GM21360 (cell line): ENCODE measurements at regions not wholly inside any gene's neighbourhood (a gene's known extent, or its start where the extent isn't known, plus 50 kb on each side); places are given as distances from the start of the nearest gene placed in this dataset.
A peak's percentile ranks its signal among the peaks of the same experiment; 100 is the strongest.

Experiments used
- ATAC-seq: cut with Tn5 transposase; IDR thresholded peaks from one replicate; pipeline ENCODE4 v1.9.1; 2021; ENCODE audit warnings: mild to moderate bottlenecking, moderate library complexity; ENCODE audit not compliant: unreplicated experiment

GRCh38 chr14:65278589-65278988 is 133.9 kb upstream of the FUT8 start:
- no peak for ATAC-seq

GRCh38 chr14:65279510-65279909 is 133.0 kb upstream of the FUT8 start:
- ATAC-seq: no peak

GRCh38 chr14:65279958-65280357 is 132.6 kb upstream of the FUT8 start:
- ATAC-seq: no peak

GRCh38 chr14:65280653-65281052 is 131.9 kb upstream of the FUT8 start:
- ATAC-seq: no peak

- no peak for ATAC-seq
These were observed 130.3 kb upstream of the FUT8 start for GRCh38 chr14:65281991-65282895.

GRCh38 chr14:65282896-65283253 is 129.7 kb upstream of the FUT8 start:
- ATAC-seq: no peak

- ATAC-seq: no peak
These were observed 126.1 kb upstream of the FUT8 start for GRCh38 chr14:65286443-65286842.

- peak; percentile 53 for ATAC-seq
These were observed 125.0 kb upstream of the FUT8 start for GRCh38 chr14:65287264-65288131.

- no peak for ATAC-seq
These were observed 121.7 kb upstream of the FUT8 start for GRCh38 chr14:65290830-65291229.

- no peak for ATAC-seq
These were observed 121.0 kb upstream of the FUT8 start for GRCh38 chr14:65291531-65291930.

- no peak for ATAC-seq
These were observed 117.7 kb upstream of the FUT8 start for GRCh38 chr14:65294816-65295215.

GRCh38 chr14:65296402-65296801 is 116.1 kb upstream of the FUT8 start:
- no peak for ATAC-seq

- ATAC-seq: no peak
These were observed 115.7 kb upstream of the FUT8 start for GRCh38 chr14:65296876-65297275.

GRCh38 chr14:65297744-65298143 is 114.8 kb upstream of the FUT8 start:
- ATAC-seq: no peak

GRCh38 chr14:65299826-65300225 is 112.7 kb upstream of the FUT8 start:
- no peak for ATAC-seq

- ATAC-seq: peak; percentile 39
These were observed 110.5 kb upstream of the FUT8 start for GRCh38 chr14:65301862-65302539.

- ATAC-seq: peak; percentile 60
These were observed 109.8 kb upstream of the FUT8 start for GRCh38 chr14:65302571-65303189.

- no peak for ATAC-seq
These were observed 109.2 kb upstream of the FUT8 start for GRCh38 chr14:65303190-65303898.

GRCh38 chr14:65303899-65304222 is 108.7 kb upstream of the FUT8 start:
- no peak for ATAC-seq

- no peak for ATAC-seq
These were observed 108.3 kb upstream of the FUT8 start for GRCh38 chr14:65304239-65304638.
